ENCODE measurements at regions not wholly inside any gene's neighbourhood (a gene's known extent, or its start where the extent isn't known, plus 50 kb on each side); places are given as distances from the start of the nearest gene placed in this dataset.

GRCh38 chr1:181397845-181398244, 85.5 kb upstream of the CACNA1E start:
- Histone ChIP-seq H3K18ac (ENCODE audit: low read depth, low read length) (no peak overlapping the region), H2AK5ac (ENCODE audit: low read depth, low read length) (no peak overlapping the region), H3K27me3 (ENCODE audit: control insufficient read depth, insufficient read depth, low read length) (no peaks in the 10 kb centered on the region), H4K20me1 (ENCODE audit: insufficient read depth, low read length) (no peaks in the 10 kb centered on the region), H2AK9ac (replicated peaks; ENCODE audit: low read depth, low read length, poor library complexity) (no peak overlapping the region), H3K14ac (replicated peaks; ENCODE audit: low read depth, low read length) (no peak overlapping the region), H3K4me1 (ENCODE audit: control insufficient read depth, insufficient read depth, low read length) (no peaks in the 10 kb centered on the region), H2BK120ac (ENCODE audit: low read depth, low read length) (no peak overlapping the region), H4K8ac (ENCODE audit: low read depth in 2 of 2, low read length in 2 of 2) (no peak overlapping the region), H4K91ac (ENCODE audit: insufficient read depth, low read depth, low read length) (no peak overlapping the region), H3K36me3 (ENCODE audit: control insufficient read depth, insufficient read depth, low read length) (no peaks in the 10 kb centered on the region), H2BK20ac (ENCODE audit: low read depth, low read length) (no peak overlapping the region), H2BK5ac (ENCODE audit: low read depth, low read length, poor library complexity, severe bottlenecking) (no peak overlapping the region), H3K9ac (ENCODE audit: low read depth, low read length) (no peak overlapping the region), H4K5ac (ENCODE audit: low read depth, low read length) (no peak overlapping the region), H3K4me2 (ENCODE audit: low read depth, low read length) (no peak overlapping the region), H3K9me3 (ENCODE audit: control insufficient read depth, insufficient read depth, low read length) (no peaks in the 10 kb centered on the region), H2BK15ac (ENCODE audit: low read depth, low read length) (no peak overlapping the region), H3K56ac (ENCODE audit: extremely low read depth, insufficient read depth, low read length) (no peak overlapping the region), H3K4ac (ENCODE audit: low read depth, low read length) (no peak overlapping the region), H3K9me1 (ENCODE audit: insufficient read depth, low read length) (no peaks in the 10 kb centered on the region), H3K27ac (ENCODE audit: insufficient read depth, low read length) (no peak overlapping the region), H3K4me3 (ENCODE audit: insufficient read depth, low read depth, low read length) (no peak overlapping the region), H3K79me1 (ENCODE audit: low read depth in 1 of 2, low read length in 2 of 2) (no peaks in the 10 kb centered on the region), H3K23ac (ENCODE audit: low read depth, low read length) (no peak overlapping the region), H2AFZ (replicated peaks; ENCODE audit: low read length, poor library complexity) (no peak overlapping the region)
- TF ChIP-seq RAD21 (IDR thresholded peaks at IDR 0.05; ENCODE audit: low read length) (no peak), FOS (IDR thresholded peaks at IDR 0.05; ENCODE audit: low read depth, low read length) (no peak), CEBPB (IDR thresholded peaks at IDR 0.05; ENCODE audit: low read depth, low read length) (no peak), RCOR1 (IDR thresholded peaks at IDR 0.05; ENCODE audit: insufficient replicate concordance, low read length) (no peak), RFX5 (IDR thresholded peaks at IDR 0.05; ENCODE audit: low read depth, low read length) (no peak), SMC3 (IDR thresholded peaks at IDR 0.05; ENCODE audit: low read depth, low read length) (no peak), MAZ (IDR thresholded peaks at IDR 0.05; ENCODE audit: borderline replicate concordance, low read depth, low read length) (no peak)
- no peak for ATAC-seq (ENCODE audit: low read depth)
- intact Hi-C loops (cut with micrococcal nuclease) = no loop called here
- DNase-seq = no peak
- POLR2A ChIA-PET (ENCODE audit: unreplicated experiment) = no interaction called here
- CTCF ChIA-PET = no interaction called here
- WGBS, 2 experiments (ENCODE audit: extremely low coverage in 2 of 2, insufficient read length in 1 of 2) = 29% methylated on average over 1 of the region's 3 CpGs; no CpG with 5 or more reads in 1 of the 2 experiments
- dilution Hi-C loops (cut with HindIII; ENCODE audit: low sequenced_read_pairs, unreplicated experiment) = no loop called here
- no TSS peak for BruUV-seq (replicated peaks)
- in situ Hi-C loops (cut with MboI; ENCODE audit: low sequenced_read_pairs) = no loop called here

All from IMR-90 (cell line).